ENCODE measurements at regions not wholly inside any gene's neighbourhood (a gene's known extent, or its start where the extent isn't known, plus 50 kb on each side); places are given as distances from the start of the nearest gene placed in this dataset.
A peak's percentile ranks its signal among the peaks of the same experiment; 100 is the strongest.

DNA sequence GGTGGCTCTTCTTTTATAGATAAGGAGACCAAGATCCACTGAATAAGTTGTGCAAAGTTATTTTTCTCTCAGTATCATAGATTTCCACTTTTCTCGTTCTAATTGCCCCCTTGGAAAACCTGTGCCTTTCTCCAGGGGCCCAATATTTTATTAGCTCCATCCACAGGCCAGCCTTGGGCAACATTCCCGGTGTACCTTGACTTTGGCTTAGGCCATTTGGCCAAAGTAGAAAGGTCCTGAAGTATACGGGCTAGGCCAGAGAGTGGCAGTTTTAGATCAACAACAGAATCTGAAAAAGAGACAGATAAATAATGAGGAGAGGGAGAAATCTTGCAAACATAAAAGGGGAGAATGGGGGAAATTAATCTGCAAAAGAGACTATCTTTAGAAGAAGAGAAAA is 91.7 kb upstream of the CHMP2B start:
- DNase-seq (ENCODE audit: low spot score), result no peak
- Histone ChIP-seq H3K4me1 (ENCODE audit: control insufficient read depth in 4 of 4, insufficient read depth in 4 of 4, low read length in 3 of 4) (no peaks in the 10 kb centered on the region), H3K9ac (ENCODE audit: low read depth in 1 of 2, low read length in 2 of 2) (no peak overlapping the region), H3K27ac (ENCODE audit: low read depth in 1 of 2, low read length in 2 of 2) (no peak overlapping the region), H3K27me3 (ENCODE audit: control insufficient read depth in 4 of 4, insufficient read depth in 4 of 4, low read length in 3 of 4) (no peaks in the 10 kb centered on the region), H3K4me3 (ENCODE audit: low read depth in 1 of 3, low read length in 3 of 3) (no peak overlapping the region), H3K36me3 (ENCODE audit: control insufficient read depth in 4 of 4, insufficient read depth in 3 of 4, low read depth in 1 of 4, low read length in 3 of 4) (no peaks in the 10 kb centered on the region), H3K9me3 (ENCODE audit: control insufficient read depth in 4 of 4, low read length in 3 of 4) (peaks cover 0 to 3% (median under 1%) of the 10 kb centered on the region in 4 donors)
- WGBS, result 39% methylated on average over 3 of the region's 3 CpGs
- peak; percentile 21 to 59 for TF ChIP-seq HNF4A (conservative IDR thresholded peaks at IDR 0.05)
- no peak for TF ChIP-seq FOXA2 (IDR thresholded peaks at IDR 0.05)

- H3K4me3 ChIP-seq (ENCODE audit: low read depth in 1 of 3, low read length in 3 of 3), result no peak overlapping the region
- 97% methylated on average over 2 of the region's 2 CpGs for WGBS
- no peaks in the 10 kb centered on the region for H3K27me3 ChIP-seq (ENCODE audit: control insufficient read depth in 4 of 4, insufficient read depth in 4 of 4, low read length in 3 of 4)
- H3K9me3 ChIP-seq (ENCODE audit: control insufficient read depth in 4 of 4, low read length in 3 of 4), result no peaks in the 10 kb centered on the region
- DNase-seq (ENCODE audit: low spot score), result no peak
- no peak overlapping the region for H3K27ac ChIP-seq (ENCODE audit: low read depth in 1 of 2, low read length in 2 of 2)
- TF ChIP-seq FOXA2 (IDR thresholded peaks at IDR 0.05) (no peak), HNF4A (conservative IDR thresholded peaks at IDR 0.05) (no peak), ATF3 (IDR thresholded peaks at IDR 0.05) (no peak), YY1 (IDR thresholded peaks at IDR 0.05) (no peak)
- no peaks in the 10 kb centered on the region for H3K36me3 ChIP-seq (ENCODE audit: control insufficient read depth in 4 of 4, insufficient read depth in 3 of 4, low read depth in 1 of 4, low read length in 3 of 4)
- H3K4me1 ChIP-seq (ENCODE audit: control insufficient read depth in 4 of 4, insufficient read depth in 4 of 4, low read length in 3 of 4), result no peaks in the 10 kb centered on the region
- H3K9ac ChIP-seq (ENCODE audit: low read depth in 1 of 2, low read length in 2 of 2), result no peak overlapping the region
Observed at GRCh38 chr3:87132801-87133200, 94.3 kb upstream of the CHMP2B start.

- Histone ChIP-seq H3K27ac (ENCODE audit: low read depth in 1 of 2, low read length in 2 of 2) (no peak overlapping the region), H3K4me1 (ENCODE audit: control insufficient read depth in 4 of 4, insufficient read depth in 4 of 4, low read length in 3 of 4) (no peaks in the 10 kb centered on the region), H3K9ac (ENCODE audit: low read depth in 1 of 2, low read length in 2 of 2) (no peak overlapping the region), H3K27me3 (ENCODE audit: control insufficient read depth in 4 of 4, insufficient read depth in 4 of 4, low read length in 3 of 4) (no peaks in the 10 kb centered on the region), H3K36me3 (ENCODE audit: control insufficient read depth in 4 of 4, insufficient read depth in 3 of 4, low read depth in 1 of 4, low read length in 3 of 4) (no peaks in the 10 kb centered on the region), H3K4me3 (ENCODE audit: low read depth in 1 of 3, low read length in 3 of 3) (no peak overlapping the region), H3K9me3 (ENCODE audit: control insufficient read depth in 4 of 4, low read length in 3 of 4) (no peaks in the 10 kb centered on the region)
- WGBS, result 87% methylated on average over 2 of the region's 2 CpGs
- no peak for DNase-seq (ENCODE audit: low spot score)
- TF ChIP-seq ATF3 (IDR thresholded peaks at IDR 0.05) (no peak), FOXA1 (IDR thresholded peaks at IDR 0.05) (no peak), RXRA (IDR thresholded peaks at IDR 0.05) (no peak), HNF4A (conservative IDR thresholded peaks at IDR 0.05) (no peak)
- TF ChIP-seq, protein P1, sequence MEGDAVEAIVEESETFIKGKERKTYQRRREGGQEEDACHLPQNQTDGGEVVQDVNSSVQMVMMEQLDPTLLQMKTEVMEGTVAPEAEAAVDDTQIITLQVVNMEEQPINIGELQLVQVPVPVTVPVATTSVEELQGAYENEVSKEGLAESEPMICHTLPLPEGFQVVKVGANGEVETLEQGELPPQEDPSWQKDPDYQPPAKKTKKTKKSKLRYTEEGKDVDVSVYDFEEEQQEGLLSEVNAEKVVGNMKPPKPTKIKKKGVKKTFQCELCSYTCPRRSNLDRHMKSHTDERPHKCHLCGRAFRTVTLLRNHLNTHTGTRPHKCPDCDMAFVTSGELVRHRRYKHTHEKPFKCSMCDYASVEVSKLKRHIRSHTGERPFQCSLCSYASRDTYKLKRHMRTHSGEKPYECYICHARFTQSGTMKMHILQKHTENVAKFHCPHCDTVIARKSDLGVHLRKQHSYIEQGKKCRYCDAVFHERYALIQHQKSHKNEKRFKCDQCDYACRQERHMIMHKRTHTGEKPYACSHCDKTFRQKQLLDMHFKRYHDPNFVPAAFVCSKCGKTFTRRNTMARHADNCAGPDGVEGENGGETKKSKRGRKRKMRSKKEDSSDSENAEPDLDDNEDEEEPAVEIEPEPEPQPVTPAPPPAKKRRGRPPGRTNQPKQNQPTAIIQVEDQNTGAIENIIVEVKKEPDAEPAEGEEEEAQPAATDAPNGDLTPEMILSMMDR (IDR thresholded peaks at IDR 0.05; ENCODE audit: low read depth, low read length, missing input control), result no peak
- TF ChIP-seq, protein P2, sequence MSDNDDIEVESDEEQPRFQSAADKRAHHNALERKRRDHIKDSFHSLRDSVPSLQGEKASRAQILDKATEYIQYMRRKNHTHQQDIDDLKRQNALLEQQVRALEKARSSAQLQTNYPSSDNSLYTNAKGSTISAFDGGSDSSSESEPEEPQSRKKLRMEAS (IDR thresholded peaks at IDR 0.05), result no peak
Observed at GRCh38 chr3:87128006-87128405, 99.1 kb upstream of the CHMP2B start.

DNA sequence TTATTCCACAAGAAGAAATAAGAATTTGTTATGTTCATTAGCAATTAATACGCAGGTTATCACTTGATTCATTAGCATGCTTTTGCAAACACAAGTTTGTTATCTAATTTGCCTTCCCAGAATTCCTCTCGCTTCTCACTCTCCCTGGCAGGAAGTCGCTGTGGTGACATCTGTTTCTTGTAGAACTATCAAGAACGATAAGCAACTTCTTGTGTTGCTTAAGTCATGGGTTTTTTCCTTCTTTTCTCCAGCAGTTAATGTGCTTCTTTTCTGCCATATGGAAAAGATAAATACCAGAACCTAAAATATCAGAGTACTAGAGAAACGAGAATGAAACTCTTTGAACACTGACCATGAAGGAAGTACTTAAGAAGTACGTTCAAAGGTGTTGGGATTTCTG is 99.8 kb upstream of the CHMP2B start:
- TF ChIP-seq REST (IDR thresholded peaks at IDR 0.05), result no peak
- no peak for TF ChIP-seq NR2F2 (IDR thresholded peaks at IDR 0.05)
- TF ChIP-seq FOXA2 (IDR thresholded peaks at IDR 0.05), result no peak
- no peak for TF ChIP-seq GABPA (IDR thresholded peaks at IDR 0.05 in 1 of 2, conservative IDR thresholded peaks at IDR 0.05 in 1 of 2)
- no peak for TF ChIP-seq YY1 (IDR thresholded peaks at IDR 0.05)
- no peak for TF ChIP-seq FOXA1 (IDR thresholded peaks at IDR 0.05)
- TF ChIP-seq TAF1 (conservative IDR thresholded peaks at IDR 0.05), result no peak
- no peak for TF ChIP-seq SP1 (IDR thresholded peaks at IDR 0.05)
- no peak for TF ChIP-seq RAD21 (IDR thresholded peaks at IDR 0.05)
- no peak for TF ChIP-seq HNF4G (IDR thresholded peaks at IDR 0.05)
- no peak for TF ChIP-seq JUND (IDR thresholded peaks at IDR 0.05)
- TF ChIP-seq RXRA (IDR thresholded peaks at IDR 0.05), result no peak
- no peak overlapping the region for H3K4me3 ChIP-seq (ENCODE audit: low read depth in 1 of 3, low read length in 3 of 3)
- H3K9ac ChIP-seq (ENCODE audit: low read depth in 1 of 2, low read length in 2 of 2), result no peak overlapping the region
- H3K27ac ChIP-seq (ENCODE audit: low read depth in 1 of 2, low read length in 2 of 2), result no peak overlapping the region
- H3K27me3 ChIP-seq (ENCODE audit: control insufficient read depth in 4 of 4, insufficient read depth in 4 of 4, low read length in 3 of 4), result no peaks in the 10 kb centered on the region
- no peaks in the 10 kb centered on the region for H3K36me3 ChIP-seq (ENCODE audit: control insufficient read depth in 4 of 4, insufficient read depth in 3 of 4, low read depth in 1 of 4, low read length in 3 of 4)
- no peaks in the 10 kb centered on the region for H3K4me1 ChIP-seq (ENCODE audit: control insufficient read depth in 4 of 4, insufficient read depth in 4 of 4, low read length in 3 of 4)
- DNase-seq (ENCODE audit: low spot score), result no peak
- 67% methylated on average over 6 of the region's 6 CpGs for WGBS
- no peaks in the 10 kb centered on the region for H3K9me3 ChIP-seq (ENCODE audit: control insufficient read depth in 4 of 4, low read length in 3 of 4)
